Liver (tissue), 8 donors: ENCODE measurements at regions not wholly inside any gene's neighbourhood (a gene's known extent, or its start where the extent isn't known, plus 50 kb on each side); places are given as distances from the start of the nearest gene placed in this dataset.

ENCODE experiments used
- DNase-seq: peaks from one replicate; pipeline ENCODE4 v3.0.0-alpha.2; 2017; ENCODE audit warnings: low spot score
- H3K27ac ChIP-seq, 2 donors: one replicate each; pipeline ENCODE4 v1.7.0; 2013; ENCODE audit warnings: inconsistent platforms in 2 of 2, low read length in 2 of 2, control low read depth in 1 of 2, low read depth in 1 of 2, mild to moderate bottlenecking in 1 of 2
- H3K27me3 ChIP-seq, 4 donors: one replicate each; pipeline versions ENCODE4 v1.6.1 to v1.7.0; 2013; ENCODE audit warnings: low read length in 3 of 4, inconsistent platforms in 1 of 4, mild to moderate bottlenecking in 1 of 4, moderate library complexity in 1 of 4; ENCODE audit not compliant: control insufficient read depth in 4 of 4, insufficient read depth in 4 of 4
- H3K36me3 ChIP-seq, 4 donors: one replicate each; pipeline versions ENCODE4 v1.6.1 to v1.7.0; 2013; ENCODE audit warnings: low read length in 3 of 4, mild to moderate bottlenecking in 3 of 4, low read depth in 1 of 4, moderate library complexity in 1 of 4; ENCODE audit not compliant: control insufficient read depth in 4 of 4, insufficient read depth in 3 of 4
- H3K4me1 ChIP-seq, 4 donors: one replicate each; pipeline versions ENCODE4 v1.6.1 to v1.7.0; 2013; ENCODE audit warnings: low read length in 3 of 4, mild to moderate bottlenecking in 3 of 4, moderate library complexity in 1 of 4; ENCODE audit not compliant: control insufficient read depth in 4 of 4, insufficient read depth in 4 of 4
- H3K4me3 ChIP-seq, 3 donors: one replicate each; pipeline versions ENCODE4 v1.6.1 to v1.7.0; 2013; ENCODE audit warnings: low read length in 3 of 3, control low read depth in 1 of 3, low read depth in 1 of 3, mild to moderate bottlenecking in 1 of 3
- H3K9ac ChIP-seq, 2 donors: one replicate each; pipeline ENCODE4 v1.7.0; 2013; ENCODE audit warnings: low read length in 2 of 2, mild to moderate bottlenecking in 2 of 2, moderate library complexity in 2 of 2, control low read depth in 1 of 2, low read depth in 1 of 2
- H3K9me3 ChIP-seq, 4 donors: one replicate each; pipeline versions ENCODE4 v1.6.1 to v1.7.0; 2013; ENCODE audit warnings: low read length in 3 of 4; ENCODE audit not compliant: control insufficient read depth in 4 of 4
- CTCF ChIP-seq: fragments of 150-350 bp; IDR thresholded peaks from 2 replicates; pipeline ENCODE4 v1.5.1; 2017; ENCODE audit warnings: improper control_type of control experiment, low read depth, low read length; ENCODE audit not compliant: missing input control
- EGR1 ChIP-seq, 2 donors: IDR thresholded peaks; 2 replicates each; pipeline ENCODE4 v1.6.1; 2016 to 2018; ENCODE audit warnings: antibody characterized with exemption in 2 of 2, low read depth in 2 of 2
- FOXA1 ChIP-seq: IDR thresholded peaks from 2 replicates; pipeline ENCODE4 v1.6.1; 2016; ENCODE audit warnings: antibody characterized with exemption
- GABPA ChIP-seq, 2 donors: IDR thresholded peaks in 1 of 2; conservative IDR thresholded peaks in 1 of 2; 2 replicates each; pipeline ENCODE4 v1.6.1; 2016; ENCODE audit warnings: antibody characterized with exemption in 2 of 2, mild to moderate bottlenecking in 1 of 2, moderate library complexity in 1 of 2
- HNF4A ChIP-seq, 2 donors: conservative IDR thresholded peaks; 2 replicates each; pipeline ENCODE4 v1.6.1; 2016; ENCODE audit warnings: antibody characterized with exemption in 2 of 2, mild to moderate bottlenecking in 2 of 2
- HNF4G ChIP-seq: IDR thresholded peaks from 2 replicates; pipeline ENCODE4 v1.6.1; 2016; ENCODE audit warnings: antibody characterized with exemption
- JUND ChIP-seq, 2 donors: IDR thresholded peaks; 2 replicates each; pipeline ENCODE4 v1.6.1; 2016; ENCODE audit warnings: antibody characterized with exemption in 2 of 2
- MAX ChIP-seq: IDR thresholded peaks from 2 replicates; pipeline ENCODE4 v1.6.1; 2016; ENCODE audit warnings: antibody characterized with exemption
- NR2F2 ChIP-seq: IDR thresholded peaks from 2 replicates; pipeline ENCODE4 v1.6.1; 2016; ENCODE audit warnings: antibody characterized with exemption
- RAD21 ChIP-seq, 2 donors: IDR thresholded peaks; 2 replicates each; pipeline ENCODE4 v1.6.1; 2016; ENCODE audit warnings: antibody characterized with exemption in 2 of 2, mild to moderate bottlenecking in 2 of 2
- REST ChIP-seq: IDR thresholded peaks from 2 replicates; pipeline ENCODE4 v1.6.1; 2016; ENCODE audit warnings: antibody characterized with exemption, mild to moderate bottlenecking
- SP1 ChIP-seq: IDR thresholded peaks from 2 replicates; pipeline ENCODE4 v1.6.1; 2018; ENCODE audit warnings: antibody characterized with exemption, mild to moderate bottlenecking
- TAF1 ChIP-seq: conservative IDR thresholded peaks from 2 replicates; pipeline ENCODE4 v1.6.1; 2016; ENCODE audit warnings: antibody characterized with exemption, mild to moderate bottlenecking
- YY1 ChIP-seq: IDR thresholded peaks from 2 replicates; pipeline ENCODE4 v1.6.1; 2016; ENCODE audit warnings: antibody characterized with exemption, mild to moderate bottlenecking
- ZBTB33 ChIP-seq: IDR thresholded peaks from 2 replicates; pipeline ENCODE4 v1.6.1; 2016; ENCODE audit warnings: antibody characterized with exemption
- WGBS: extraction: QIAGEN DNeasy Blood & Tissue Kit; methylation state at CpG from one replicate; pipeline ENCODE4 v1.1.7; 2013; 5-methylcytosine and 5-hydroxymethylcytosine counted together
- donor health status: healthy.
- donor health status: healthy.
- donor health status: healthy.
- donor health status: healthy.
- donor health status: healthy.

GRCh38 chr2:146994246-146994645 is 850.6 kb upstream of the ACVR2A start:
- H3K4me1 ChIP-seq = no peaks in the 10 kb centered on the region
- H3K9me3 ChIP-seq = no peaks in the 10 kb centered on the region
- H3K9ac ChIP-seq = no peak overlapping the region
- H3K4me3 ChIP-seq = no peak overlapping the region
- no peak for DNase-seq
- TF ChIP-seq HNF4G = no peak
- no peak for TF ChIP-seq FOXA1
- TF ChIP-seq HNF4A (conservative IDR thresholded peaks at IDR 0.05) = no peak
- WGBS = 72% methylated on average over 1 of the region's 1 CpG
- no peak overlapping the region for H3K27ac ChIP-seq
- no peaks in the 10 kb centered on the region for H3K36me3 ChIP-seq
- H3K27me3 ChIP-seq = peaks cover 0 to 2% (median 0%) of the 10 kb centered on the region in 4 donors

GRCh38 chr2:146992466-146992865 is 852.4 kb upstream of the ACVR2A start:
- H3K36me3 ChIP-seq = no peaks in the 10 kb centered on the region
- H3K4me1 ChIP-seq = no peaks in the 10 kb centered on the region
- TF ChIP-seq REST (no peak), EGR1 (IDR thresholded peaks at IDR 0.05; ENCODE audit: low read depth in 2 of 2) (no peak), ZBTB33 (no peak), SP1 (no peak), GABPA (IDR thresholded peaks at IDR 0.05 in 1 of 2, conservative IDR thresholded peaks at IDR 0.05 in 1 of 2) (no peak), MAX (no peak)
- no peak overlapping the region for H3K4me3 ChIP-seq
- H3K9me3 ChIP-seq = no peaks in the 10 kb centered on the region
- H3K9ac ChIP-seq = no peak overlapping the region
- peaks cover 0 to 2% (median 0%) of the 10 kb centered on the region in 4 donors for H3K27me3 ChIP-seq
- 83% methylated on average over 2 of the region's 2 CpGs for WGBS
- DNase-seq = no peak
- H3K27ac ChIP-seq = no peak overlapping the region

- no peaks in the 10 kb centered on the region for H3K9me3 ChIP-seq
- DNase-seq = no peak
- peaks cover 0 to 2% (median 0%) of the 10 kb centered on the region in 4 donors for H3K27me3 ChIP-seq
- no peaks in the 10 kb centered on the region for H3K36me3 ChIP-seq
- WGBS = 84% methylated on average over 2 of the region's 2 CpGs
- H3K9ac ChIP-seq = no peak overlapping the region
- no peak overlapping the region for H3K27ac ChIP-seq
- H3K4me1 ChIP-seq = no peaks in the 10 kb centered on the region
- no peak overlapping the region for H3K4me3 ChIP-seq
- TF ChIP-seq RAD21 (IDR thresholded peaks at IDR 0.05) (no peak), NR2F2 (no peak), ZBTB33 (no peak), YY1 (no peak), JUND (IDR thresholded peaks at IDR 0.05) (no peak), CTCF (no peak), TAF1 (no peak), SP1 (no peak), REST (no peak)
Observed at GRCh38 chr2:146992057-146992456, 852.8 kb upstream of the ACVR2A start.
